ENCODE measurements at regions not wholly inside any gene's neighbourhood (a gene's known extent, or its start where the extent isn't known, plus 50 kb on each side); places are given as distances from the start of the nearest gene placed in this dataset.

DNA sequence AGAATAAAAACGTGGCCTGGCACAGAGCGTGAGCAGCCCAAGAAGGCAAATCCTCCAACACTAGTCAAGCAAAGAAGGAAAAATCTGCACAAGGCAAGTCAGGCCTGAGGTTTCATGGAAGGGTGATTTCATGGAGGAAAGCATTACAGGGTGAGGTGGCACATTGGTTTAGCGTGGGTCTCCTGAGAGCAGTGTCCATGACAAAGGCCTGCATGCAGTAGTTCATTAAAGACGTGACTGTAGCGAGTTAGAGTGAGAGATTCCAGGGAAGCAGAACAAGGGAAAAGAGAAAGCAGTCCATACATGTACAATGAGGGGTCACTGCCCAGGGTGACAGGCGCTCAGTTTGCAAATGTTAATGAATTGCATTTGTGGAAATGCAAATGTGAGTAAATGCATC lies 285.0 kb upstream of the ERCC4 start:
- TF ChIP-seq FOXM1 (IDR thresholded peaks at IDR 0.05; ENCODE audit: borderline replicate concordance) (no peak), SUZ12 (IDR thresholded peaks at IDR 0.05) (no peak), BHLHE40 (IDR thresholded peaks at IDR 0.05; ENCODE audit: borderline replicate concordance) (no peak), FOXK2 (IDR thresholded peaks at IDR 0.05) (no peak), SP1 (IDR thresholded peaks at IDR 0.05) (no peak), ELF4 (IDR thresholded peaks at IDR 0.05) (no peak), TARDBP (IDR thresholded peaks at IDR 0.05) (no peak), L3MBTL2 (conservative IDR thresholded peaks at IDR 0.05) (no peak), HDGF (IDR thresholded peaks at IDR 0.05; ENCODE audit: borderline replicate concordance) (no peak), ZNF384 (IDR thresholded peaks at IDR 0.05) (no peak)

Data from HEK293T (cell line).